ENCODE measurements at regions not wholly inside any gene's neighbourhood (a gene's known extent, or its start where the extent isn't known, plus 50 kb on each side); places are given as distances from the start of the nearest gene placed in this dataset.

DNA sequence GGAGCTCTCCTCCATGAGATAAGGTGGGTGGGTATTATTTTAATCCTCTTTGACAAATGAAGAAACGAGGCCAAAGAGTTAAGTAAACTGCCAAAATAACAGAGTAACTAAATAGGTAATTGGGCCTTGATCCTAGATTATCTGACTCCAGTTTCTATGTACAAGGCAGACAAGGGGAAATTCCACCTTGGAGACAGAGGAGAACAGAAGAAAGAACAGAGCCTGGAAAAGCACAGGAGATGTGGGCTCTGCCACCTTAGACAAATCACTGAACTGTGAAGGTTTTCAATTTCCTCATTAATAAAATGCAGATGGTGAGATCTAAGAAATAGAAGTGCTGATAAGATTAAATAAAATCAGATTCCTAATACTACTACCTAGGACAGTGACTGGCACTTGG is 310.2 kb upstream of the TLE3 start:
- Histone ChIP-seq H3K9me3 (replicated peaks; ENCODE audit: control insufficient read depth, insufficient read depth, low read depth, low read length) (no peaks in the 10 kb centered on the region), H3K79me2 (ENCODE audit: control insufficient read depth, insufficient read depth, low read length) (no peaks in the 10 kb centered on the region), H2AFZ (ENCODE audit: low read depth, low read length) (no peak overlapping the region), H3K27ac (ENCODE audit: extremely low read depth, low read depth, low read length) (no peak overlapping the region), H4K20me1 (replicated peaks; ENCODE audit: control insufficient read depth, insufficient read depth, low read length) (no peaks in the 10 kb centered on the region), H3K4me3 (no peak overlapping the region), H3K9ac (ENCODE audit: insufficient read depth in 1 of 2, low read depth in 2 of 2, low read length in 2 of 2) (no peak overlapping the region), H3K9me1 (ENCODE audit: control insufficient read depth, insufficient read depth, low read length) (no peaks in the 10 kb centered on the region), H3K36me3 (ENCODE audit: control insufficient read depth, insufficient read depth, low read length) (no peaks in the 10 kb centered on the region), H3K4me2 (ENCODE audit: insufficient read depth, low read length) (no peak overlapping the region), H3K27me3 (ENCODE audit: control insufficient read depth in 2 of 2, insufficient read depth in 2 of 2, low read length in 2 of 2) (peaks cover 9 to 46% of the 10 kb centered on the region in 2 experiments; a peak in 4 of 5 replicates), H3K4me1 (replicated peaks in 1 of 2; ENCODE audit: control insufficient read depth in 2 of 2, insufficient read depth in 2 of 2, low read length in 2 of 2) (no peaks in the 10 kb centered on the region; a peak in 1 of 5 replicates)
- intact Hi-C loops (cut with micrococcal nuclease) (no loop called here), in situ Hi-C loops (cut with MboI) (no loop called here)
- ATAC-seq (no peak), FAIRE-seq (no peak), DNase-seq (ENCODE audit: extremely low read depth in 1 of 4, low spot score in 3 of 4) (no peak)
- BruUV-seq (replicated peaks) = no TSS peak
- WGBS (ENCODE audit: insufficient coverage, low coverage, missing lambda C conversion rate) = 0% methylated on average over 1 of the region's 1 CpG
- POLR2A ChIA-PET = interaction anchor here (1.1 kb wide), 1 partner anchor 13 kb away, joined by 3 read pairs; no protein-coding TSS in a partner anchor
- CTCF ChIA-PET (ENCODE audit: low intra/inter-chr PET ratio) = no interaction called here
- TF ChIP-seq ZC3H8 (IDR thresholded peaks at IDR 0.05) = no peak
- TF ChIP-seq, protein P1, sequence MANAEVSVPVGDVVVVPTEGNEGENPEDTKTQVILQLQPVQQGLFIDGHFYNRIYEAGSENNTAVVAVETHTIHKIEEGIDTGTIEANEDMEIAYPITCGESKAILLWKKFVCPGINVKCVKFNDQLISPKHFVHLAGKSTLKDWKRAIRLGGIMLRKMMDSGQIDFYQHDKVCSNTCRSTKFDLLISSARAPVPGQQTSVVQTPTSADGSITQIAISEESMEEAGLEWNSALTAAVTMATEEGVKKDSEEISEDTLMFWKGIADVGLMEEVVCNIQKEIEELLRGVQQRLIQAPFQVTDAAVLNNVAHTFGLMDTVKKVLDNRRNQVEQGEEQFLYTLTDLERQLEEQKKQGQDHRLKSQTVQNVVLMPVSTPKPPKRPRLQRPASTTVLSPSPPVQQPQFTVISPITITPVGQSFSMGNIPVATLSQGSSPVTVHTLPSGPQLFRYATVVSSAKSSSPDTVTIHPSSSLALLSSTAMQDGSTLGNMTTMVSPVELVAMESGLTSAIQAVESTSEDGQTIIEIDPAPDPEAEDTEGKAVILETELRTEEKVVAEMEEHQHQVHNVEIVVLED (CRISPR knock-in tag; IDR thresholded peaks at IDR 0.05) = no peak
- no peak for TF ChIP-seq MCM3 (IDR thresholded peaks at IDR 0.05)
- TF ChIP-seq, protein P2, sequence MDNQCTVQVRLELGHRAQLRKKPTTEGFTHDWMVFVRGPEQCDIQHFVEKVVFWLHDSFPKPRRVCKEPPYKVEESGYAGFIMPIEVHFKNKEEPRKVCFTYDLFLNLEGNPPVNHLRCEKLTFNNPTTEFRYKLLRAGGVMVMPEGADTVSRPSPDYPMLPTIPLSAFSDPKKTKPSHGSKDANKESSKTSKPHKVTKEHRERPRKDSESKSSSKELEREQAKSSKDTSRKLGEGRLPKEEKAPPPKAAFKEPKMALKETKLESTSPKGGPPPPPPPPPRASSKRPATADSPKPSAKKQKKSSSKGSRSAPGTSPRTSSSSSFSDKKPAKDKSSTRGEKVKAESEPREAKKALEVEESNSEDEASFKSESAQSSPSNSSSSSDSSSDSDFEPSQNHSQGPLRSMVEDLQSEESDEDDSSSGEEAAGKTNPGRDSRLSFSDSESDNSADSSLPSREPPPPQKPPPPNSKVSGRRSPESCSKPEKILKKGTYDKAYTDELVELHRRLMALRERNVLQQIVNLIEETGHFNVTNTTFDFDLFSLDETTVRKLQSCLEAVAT (IDR thresholded peaks at IDR 0.05) = no peak
- TF ChIP-seq NCOR1 (IDR thresholded peaks at IDR 0.05) = no peak
- TF ChIP-seq ARID2 (IDR thresholded peaks at IDR 0.05) = no peak
- no peak for TF ChIP-seq HIVEP1 (CRISPR knock-in tag; IDR thresholded peaks at IDR 0.05)
- no peak for TF ChIP-seq BCL6 (CRISPR knock-in tag; IDR thresholded peaks at IDR 0.05)
